T-helper 22 cell (primary cell): ENCODE measurements at regions not wholly inside any gene's neighbourhood (a gene's known extent, or its start where the extent isn't known, plus 50 kb on each side); places are given as distances from the start of the nearest gene placed in this dataset.

ENCODE experiments used
- DNase-seq: peaks from one replicate; pipeline ENCODE4 v3.0.0-alpha.2; 2020; ENCODE audit warnings: low read depth

DNA sequence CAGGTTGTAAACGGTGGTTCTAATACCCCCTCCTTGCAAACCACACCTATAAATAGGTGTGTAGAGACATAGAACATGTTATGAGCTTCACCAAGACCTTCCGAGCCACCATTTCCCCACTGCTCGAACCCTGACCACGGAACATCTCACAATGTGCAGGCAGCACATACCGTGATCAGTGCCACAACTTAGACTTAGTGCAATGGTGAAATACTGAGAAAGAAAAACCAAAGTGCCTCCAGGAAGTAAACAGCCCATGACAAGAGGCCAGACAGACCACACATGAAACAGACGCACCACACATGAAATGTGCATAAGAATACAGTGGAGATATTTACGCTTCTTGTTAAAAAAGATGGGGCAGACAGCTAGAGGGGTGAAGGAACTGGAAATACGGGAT, 166.9 kb upstream of the CCND2 start:
- no peak for DNase-seq

DNA sequence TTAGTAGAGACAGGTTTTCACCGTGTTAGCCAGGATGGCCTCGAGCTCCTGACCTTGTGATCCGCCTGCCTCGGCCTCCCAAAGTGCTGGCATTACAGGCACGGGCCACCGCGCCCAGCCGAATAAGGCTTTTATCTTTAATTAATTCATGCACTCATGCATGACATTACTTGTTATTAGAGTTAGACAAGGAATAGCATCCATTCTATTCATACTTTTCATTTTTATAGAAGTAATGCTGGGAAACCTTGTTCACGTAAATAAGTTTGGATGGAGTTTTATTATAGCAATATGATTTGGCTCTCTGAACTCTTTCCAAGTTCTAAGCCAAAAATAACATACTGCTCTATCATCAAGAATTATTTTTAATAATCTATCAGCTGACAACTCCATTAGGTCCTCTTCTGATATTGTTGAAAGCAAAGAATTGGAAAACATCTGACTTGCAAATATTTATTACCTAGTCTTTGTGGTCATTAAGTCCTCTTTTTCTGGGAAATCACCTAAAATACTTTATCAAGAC, 168.8 kb upstream of the CCND2 start:
- no peak for DNase-seq

DNA sequence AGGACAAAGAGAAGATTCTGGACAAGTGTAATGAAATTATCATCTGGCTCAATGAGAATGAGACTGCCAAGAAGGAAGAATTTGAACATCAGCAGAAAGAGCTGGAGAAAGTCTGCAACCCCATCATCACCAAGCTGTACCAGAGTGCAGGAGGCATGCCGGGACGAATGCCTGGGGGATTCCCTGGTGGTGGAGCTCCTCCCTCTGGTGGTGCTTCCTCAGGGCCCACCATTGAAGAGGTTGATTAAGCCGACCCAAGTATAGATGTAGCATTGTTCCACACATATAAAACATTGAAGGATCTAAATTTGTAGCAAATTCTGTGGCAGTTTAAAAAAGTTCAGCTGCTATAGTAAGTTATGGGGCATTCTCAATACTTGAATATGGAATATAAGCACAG, 174.3 kb upstream of the CCND2 start:
- no peak for DNase-seq

DNA sequence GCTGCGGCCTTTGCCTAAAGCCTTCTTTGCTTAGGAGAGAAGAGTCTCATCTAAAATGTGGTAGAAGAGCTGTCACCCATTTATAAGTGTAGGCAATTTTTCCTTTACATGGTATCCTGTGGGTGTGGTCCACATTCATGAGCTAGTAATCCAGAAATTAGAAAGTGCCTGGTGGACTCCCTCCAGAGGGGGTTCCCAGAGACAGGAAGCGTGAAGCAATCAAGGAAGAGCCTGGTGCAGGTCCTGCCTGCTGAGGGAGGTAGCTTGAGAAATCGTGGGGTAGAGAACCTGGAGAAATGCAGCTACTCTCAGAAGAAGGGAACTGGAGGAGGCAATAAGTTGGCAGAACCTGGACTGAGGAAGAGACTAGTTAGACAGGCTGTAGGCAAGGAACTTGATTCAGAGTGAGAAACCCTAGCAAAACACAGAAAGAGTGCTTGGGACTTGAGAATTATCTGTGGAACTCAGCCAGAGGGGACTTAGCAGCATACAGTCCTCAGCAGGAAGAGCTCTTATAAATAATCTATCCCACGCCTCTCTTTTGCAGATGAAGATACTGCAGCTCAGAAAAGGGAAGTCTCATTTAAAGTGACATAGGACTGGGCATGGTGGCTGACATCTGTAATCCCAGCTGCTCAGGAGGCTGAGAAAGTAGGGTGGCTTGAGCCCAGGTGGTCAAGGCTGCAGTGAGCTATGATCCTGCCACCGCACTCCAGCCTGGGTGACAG, 182.4 kb upstream of the CCND2 start:
- DNase-seq, result no peak

DNA sequence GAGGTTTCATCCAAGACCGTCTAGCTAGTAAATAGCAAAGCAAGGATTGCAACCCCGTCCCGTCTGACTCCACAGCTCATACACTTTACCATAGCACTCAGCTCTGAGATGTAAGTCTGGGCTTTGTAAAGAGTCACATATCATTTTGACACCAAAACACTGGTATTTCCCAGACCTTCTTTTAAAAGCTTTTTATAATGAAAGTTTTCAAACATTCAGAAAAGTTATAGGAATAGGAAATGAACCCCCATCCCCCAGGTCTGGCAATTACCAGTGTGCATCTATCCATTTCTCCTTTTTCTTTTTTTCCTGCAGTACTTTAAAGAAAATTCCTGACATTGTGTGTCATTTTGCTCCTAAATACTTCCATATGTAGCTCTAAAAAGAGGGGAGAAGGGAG, 183.6 kb upstream of the CCND2 start:
- no peak for DNase-seq

DNA sequence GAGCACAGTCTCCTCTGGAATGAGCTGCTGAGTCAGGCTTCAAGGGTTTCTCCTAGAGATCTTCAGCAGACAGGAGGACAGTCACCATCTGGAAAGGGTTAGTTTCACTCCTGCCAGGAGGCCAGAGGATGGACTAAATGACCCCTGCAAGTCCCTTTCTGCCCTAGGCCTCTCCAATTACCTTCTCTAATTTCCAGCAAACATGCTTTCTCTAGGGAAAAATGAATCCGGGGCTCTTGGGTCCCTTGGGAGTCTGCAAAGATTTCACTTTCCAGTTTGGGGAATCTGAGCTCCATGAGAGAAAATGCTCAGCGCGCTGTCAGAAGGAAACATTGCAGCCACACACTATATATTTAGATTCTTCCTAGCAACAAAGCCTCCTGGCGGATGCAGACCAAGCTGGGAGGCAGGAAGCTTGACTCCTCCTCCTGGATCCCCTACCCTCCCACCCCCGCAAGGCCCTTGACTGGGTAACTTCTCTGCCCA, 184.4 kb upstream of the CCND2 start:
- no peak for DNase-seq

DNA sequence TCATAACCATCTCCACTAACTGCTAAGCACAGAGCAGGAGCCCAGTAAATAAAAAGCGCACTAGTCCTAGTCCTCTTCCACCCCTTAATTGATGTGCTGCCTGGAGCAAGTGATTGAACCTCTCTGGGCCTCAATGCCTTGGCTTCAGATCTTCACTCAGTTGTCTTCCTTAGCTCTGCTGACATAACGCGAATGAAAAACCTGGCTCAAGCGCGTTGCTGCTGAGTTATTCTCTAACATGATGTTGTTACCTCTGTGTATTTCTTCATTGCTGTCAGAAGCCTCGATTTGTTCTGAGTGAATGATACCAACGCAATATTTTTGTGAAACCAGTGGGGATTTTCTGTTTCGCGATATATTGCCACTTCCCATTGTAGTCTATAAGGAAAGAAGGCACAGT, 185.1 kb upstream of the CCND2 start:
- DNase-seq, result no peak

DNA sequence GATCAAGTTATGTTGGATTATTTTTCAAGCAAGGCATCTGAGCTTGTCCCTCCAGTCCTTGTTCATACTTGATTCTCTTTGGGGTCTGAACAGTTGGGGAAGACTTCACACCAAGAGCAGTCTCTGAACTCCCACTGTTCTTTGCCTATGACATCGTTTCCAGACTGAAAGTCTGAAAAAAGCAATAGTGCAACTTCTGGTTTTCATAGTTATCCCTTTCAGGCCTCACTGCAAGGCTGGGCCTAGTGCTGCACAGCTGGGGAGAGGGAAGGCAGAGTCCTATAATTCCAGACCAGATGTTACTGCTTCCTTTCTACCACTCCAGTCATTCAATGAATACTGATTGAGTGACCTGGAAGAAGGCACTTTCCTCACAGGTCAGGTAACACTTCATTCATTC, 187.1 kb upstream of the CCND2 start:
- DNase-seq, result no peak

DNA sequence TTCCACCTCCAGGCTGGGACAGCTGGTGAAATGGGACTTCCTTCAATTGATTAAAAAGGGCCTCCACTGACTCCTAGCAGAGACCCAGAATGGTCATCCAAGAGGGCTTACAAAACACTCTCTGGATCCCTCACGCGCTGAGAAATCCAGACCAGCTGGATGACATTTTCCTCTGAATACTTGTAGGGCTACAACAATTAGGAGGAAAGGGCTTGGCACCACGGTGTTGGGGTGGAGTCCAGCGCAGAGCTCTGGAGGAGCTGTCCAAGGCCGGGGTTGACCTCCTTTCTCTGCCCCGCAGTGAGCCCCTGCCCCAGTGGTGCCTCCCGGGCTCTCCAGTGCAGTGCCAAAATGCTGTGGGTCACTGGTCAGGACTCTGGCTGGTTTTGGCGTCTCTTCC, 189.0 kb upstream of the CCND2 start:
- DNase-seq, result no peak

DNA sequence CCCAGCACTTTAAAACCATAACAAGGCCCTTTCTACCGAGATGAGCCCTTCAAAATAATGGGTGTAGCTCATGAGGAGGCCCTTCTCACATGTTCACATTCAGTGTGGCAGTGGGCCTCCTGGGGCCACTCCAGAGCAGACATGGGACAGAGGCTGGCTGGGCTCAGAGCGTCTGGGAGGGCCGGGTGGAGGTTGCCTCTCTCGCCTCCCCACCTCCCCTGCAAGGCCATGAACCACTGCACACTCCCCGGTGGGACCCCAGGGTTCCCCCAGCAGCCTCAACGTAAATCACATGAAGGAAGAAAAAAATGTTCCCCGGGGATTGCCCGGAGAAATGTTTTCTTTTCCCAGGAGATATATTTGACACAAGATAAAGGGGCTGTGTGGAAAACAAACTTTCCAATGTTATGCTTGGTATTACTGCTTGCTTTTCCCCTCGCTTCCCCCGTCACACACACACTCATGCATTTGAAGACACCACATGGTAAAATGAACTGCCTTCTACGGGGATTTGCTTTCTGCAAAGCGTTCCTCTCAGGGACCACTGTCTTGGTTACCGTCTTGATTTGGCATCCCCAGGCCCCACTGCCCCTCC, 190.7 kb upstream of the CCND2 start:
- DNase-seq, result no peak

DNA sequence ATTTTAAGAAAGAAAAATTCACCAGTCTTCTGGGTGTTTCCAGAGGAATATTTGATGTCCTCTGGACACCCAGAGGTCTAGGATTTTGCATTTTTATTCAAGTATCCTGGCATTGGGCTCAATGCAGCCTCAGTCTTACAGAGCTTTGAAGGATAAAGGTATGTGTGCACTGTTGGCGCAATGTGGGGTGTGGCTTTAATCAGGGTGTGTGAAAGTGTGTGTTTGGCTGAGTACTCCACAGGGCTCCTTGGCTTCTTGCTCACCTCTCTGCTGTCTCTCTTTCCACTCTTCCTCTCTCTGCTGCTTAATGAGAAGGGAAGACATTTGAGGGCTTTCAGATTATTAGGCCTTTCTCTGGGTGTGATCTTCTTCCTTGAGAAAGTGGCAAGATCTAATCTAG, 193.3 kb upstream of the CCND2 start:
- no peak for DNase-seq

DNA sequence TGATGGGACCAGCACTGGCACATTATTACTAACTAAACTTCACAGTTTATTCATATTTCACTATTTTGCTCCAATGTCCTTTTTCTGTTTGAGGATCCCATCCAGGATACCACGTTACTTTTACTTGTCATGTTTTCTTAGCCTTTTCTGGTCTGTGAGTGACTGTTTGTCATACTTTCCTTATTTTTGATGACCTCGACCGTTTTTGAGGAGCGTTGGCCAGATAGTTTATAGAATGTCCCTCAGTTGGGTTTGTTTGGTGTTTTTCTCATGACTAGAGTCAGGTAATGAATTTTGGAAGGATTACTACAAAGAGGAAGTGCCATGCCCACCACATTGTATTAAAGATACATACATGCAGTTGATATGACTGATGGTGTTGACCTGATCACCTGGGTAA, 199.4 kb upstream of the CCND2 start:
- DNase-seq, result no peak

DNA sequence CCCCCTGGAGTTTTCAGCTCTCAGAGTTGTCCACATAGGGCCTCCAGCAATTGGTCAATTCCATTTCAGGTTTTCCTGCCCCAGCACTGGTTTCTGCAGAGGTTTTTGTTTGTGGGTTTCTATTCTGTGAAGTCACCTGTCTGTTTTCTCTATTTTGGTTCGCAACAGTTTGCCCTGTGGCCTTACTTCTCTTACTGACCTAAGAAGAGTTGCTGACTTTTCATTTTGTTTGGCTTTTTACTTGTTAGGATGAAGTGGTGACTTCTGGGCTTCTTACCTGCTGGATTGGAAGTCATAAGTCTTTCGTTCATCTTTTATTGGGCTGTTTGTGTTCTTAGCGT, 196.4 kb upstream of the PARP11 start:
- DNase-seq, result no peak

DNA sequence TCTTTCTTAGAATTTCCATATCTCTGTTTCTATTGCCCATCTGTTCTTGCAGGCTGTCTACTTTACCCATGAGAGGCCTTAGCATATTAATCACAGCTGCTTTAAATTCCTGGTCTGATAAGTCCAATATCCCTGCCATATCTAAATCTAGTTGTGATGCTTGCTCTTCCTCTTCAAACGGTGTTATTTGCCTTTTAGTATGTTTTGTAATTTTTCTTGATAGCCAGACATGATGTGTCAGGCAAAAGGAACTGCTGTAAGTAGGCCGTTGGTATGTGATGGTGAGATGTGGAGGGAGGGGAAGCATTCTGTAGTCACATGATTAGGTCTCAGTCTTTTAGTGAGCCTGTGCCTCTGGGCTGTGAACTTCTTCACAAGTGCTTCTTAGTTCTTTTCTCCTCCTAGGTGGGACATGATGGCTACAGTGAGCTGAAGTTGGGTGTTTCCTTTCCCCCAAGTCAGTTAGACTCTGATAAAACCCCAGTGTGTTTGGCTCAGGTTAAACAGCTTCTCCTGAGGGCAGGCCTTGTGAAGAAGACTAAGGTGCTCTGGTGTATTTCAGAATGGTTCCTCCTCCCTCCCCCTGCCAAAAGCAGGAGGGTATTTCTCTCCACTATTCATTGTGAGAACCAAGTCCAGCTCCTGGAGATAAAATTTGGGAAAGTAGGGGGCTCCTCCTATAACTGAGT, 195.9 kb upstream of the PARP11 start:
- no peak for DNase-seq

DNA sequence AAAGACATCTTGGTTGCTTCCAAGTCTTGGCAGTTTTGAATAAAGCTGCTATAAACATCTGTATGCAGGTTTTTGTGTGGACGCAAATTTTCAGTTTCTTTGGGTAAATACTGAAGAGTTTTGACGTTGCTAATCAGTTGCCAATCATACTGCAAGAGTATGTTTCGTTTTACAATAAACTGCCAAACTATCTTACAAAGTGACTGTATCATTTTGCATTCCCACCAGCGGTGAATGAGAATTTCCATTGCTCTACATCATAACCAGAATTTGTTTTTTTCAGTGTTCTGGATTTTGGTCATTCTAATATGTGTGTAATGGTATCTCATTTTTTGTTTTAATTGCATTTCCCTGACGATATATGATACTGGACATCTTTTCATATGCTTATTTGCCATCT, 190.8 kb upstream of the PARP11 start:
- no peak for DNase-seq

DNA sequence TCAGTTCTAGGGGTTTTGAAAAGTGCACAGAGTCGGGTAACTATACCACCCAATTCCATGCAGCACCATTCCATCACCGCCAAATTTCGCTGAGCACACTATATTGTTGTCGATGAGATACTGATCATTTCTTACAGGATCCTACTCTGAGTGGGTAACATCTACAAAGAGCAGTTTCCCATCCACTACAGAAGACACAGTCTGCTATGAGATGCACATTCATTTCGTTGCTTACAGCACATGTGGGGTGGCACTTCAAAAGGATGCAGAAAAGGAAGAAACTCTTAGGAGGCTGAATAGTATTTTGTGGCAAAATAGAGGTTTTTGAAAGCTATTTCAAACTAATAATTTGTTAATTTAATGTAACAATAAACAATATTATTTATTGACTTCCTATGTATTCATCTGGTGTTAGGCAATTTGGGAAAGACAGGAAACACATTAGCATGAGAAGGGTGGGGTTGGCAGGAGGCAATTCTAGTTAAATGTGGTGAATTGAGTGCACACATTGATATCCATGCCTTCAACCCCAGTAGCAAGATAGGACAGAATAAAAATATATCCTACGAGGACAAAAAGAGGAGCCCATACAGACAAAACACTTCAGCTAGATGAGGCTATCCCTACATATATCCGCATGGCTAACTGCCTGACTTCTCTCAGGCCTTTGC, 186.8 kb upstream of the PARP11 start:
- DNase-seq, result no peak

DNA sequence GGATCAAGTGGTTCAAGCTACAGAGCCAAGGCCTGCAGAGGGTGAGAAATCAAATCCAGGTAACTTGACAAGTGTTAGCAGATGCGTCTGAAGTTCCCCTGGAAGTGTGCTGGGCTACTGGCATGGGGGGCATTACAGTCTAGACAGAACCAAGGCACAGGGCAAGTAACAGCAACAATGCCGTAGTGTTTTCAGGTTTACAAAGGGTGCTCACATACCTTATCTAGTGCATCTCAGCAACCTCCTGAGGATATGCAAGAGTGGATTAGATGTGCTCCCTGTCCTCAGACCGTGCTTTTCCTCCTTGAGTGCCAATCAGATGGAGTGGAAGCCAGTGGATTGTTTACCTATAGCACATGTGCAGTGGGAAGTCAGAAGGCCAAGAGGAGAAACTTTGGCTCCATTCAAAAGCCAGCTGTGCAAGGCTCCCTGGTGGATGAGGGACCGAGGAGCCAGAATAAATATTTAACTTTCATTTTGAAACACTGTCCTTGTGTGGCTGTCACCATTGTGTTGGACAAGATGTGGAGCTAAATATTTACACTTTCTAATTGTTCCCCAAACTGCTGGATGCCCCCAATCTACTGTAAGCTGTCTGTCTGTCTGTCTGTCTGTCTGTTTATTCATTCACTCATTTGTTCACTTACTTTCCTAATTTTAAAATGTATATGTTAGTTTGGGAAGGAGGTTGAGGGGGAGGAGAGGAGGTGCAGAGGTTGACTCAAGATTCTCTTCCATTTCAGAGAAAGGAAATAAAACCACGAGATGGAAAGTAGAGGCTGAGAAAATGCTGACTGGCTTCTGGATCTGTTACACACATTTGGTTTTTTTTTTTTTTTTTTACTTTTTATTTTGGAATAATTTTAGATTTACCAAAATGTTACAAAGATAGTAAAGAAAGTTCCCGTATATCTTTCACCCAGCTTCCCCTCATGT, 184.0 kb upstream of the PARP11 start:
- DNase-seq, result no peak

DNA sequence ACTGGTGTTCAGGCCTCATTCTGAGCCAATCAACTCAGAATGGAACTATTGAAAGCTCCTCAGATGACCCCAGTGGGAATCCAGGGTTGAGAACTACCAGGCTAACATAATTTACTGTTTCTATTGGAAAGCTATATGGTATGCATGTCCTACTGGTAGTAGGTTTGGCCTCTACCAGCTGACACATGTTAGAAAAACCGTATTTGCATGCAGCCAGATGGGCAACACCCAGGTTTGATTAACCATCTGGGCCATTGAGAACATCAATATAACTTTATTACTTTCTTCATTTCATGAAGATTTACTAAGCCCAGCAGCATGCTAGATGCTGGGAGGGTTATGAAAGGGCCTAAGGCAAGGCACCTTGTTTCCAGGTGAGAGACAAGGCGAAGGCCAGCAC, 181.4 kb upstream of the PARP11 start:
- no peak for DNase-seq

DNA sequence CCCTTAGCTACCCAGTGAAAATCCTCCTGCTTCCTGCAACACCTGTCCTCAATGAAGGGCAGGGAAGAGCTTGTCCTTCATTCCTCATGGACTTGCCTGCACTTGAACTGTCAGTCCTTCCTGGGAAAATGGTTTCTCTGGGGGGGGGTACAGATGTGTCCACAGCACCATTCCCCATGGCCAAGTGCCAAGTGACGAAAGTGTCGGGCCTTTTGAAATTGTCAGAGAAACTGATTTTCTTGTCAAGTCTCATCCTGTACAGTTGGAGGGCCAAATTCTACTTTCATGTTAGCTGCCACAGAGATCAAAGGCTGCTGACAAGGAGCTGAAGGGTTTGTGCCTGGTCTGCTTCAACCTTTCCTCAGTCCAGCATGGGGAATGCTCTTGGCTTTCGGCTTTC, 179.5 kb upstream of the PARP11 start:
- no peak for DNase-seq

DNA sequence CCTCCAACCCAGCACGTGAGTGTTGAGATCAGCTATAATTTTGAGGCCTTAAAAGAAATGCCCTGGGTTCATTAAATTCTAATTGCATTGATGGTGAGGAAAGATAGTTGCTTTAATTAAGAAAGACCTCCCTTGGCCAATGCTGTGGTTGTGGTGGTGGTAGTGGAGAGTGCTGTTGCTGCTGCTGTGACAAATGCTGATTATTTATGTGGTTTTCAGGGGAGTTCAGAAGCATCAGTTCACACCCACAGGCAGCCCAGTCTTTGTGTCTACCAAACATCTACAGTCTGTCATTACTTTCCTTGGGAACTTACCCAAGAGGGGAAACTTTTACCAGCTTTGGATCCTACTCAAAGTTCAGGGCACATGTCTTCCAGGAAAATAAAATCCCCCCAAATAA, 178.4 kb upstream of the PARP11 start:
- DNase-seq, result no peak

DNA sequence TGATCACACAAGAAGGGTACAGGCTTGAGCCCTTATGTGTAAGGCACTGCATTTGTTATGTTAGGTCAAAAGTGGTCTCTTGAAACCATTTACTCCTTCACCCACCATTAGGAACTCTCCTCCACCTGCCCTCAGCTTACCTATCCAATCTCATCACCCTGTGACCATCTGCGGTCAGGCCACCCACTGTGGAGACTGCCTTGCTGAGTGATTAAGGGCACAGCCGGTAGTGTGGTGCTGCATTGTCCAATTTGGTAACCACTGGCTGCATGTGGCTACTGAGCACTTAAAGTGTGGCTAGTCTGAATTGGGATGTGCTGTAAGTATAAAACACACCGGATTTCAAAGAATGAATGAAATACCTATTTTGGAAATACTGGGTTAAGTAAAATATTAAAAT, 177.1 kb upstream of the PARP11 start:
- no peak for DNase-seq
